Activated CD4-positive, alpha-beta T cell treated with anti-CD3 and anti-CD28 coated beads, Interleukin-2, amount 50 U/mL, for 24 hours (primary cell): ENCODE measurements at regions not wholly inside any gene's neighbourhood (a gene's known extent, or its start where the extent isn't known, plus 50 kb on each side); places are given as distances from the start of the nearest gene placed in this dataset.

Experiments used
- DNase-seq, 2 donors: peaks; one replicate each; pipeline ENCODE4 v3.0.0-alpha.2; 2020; ENCODE audit warnings: low read depth in 1 of 2, low spot score in 1 of 2

DNA sequence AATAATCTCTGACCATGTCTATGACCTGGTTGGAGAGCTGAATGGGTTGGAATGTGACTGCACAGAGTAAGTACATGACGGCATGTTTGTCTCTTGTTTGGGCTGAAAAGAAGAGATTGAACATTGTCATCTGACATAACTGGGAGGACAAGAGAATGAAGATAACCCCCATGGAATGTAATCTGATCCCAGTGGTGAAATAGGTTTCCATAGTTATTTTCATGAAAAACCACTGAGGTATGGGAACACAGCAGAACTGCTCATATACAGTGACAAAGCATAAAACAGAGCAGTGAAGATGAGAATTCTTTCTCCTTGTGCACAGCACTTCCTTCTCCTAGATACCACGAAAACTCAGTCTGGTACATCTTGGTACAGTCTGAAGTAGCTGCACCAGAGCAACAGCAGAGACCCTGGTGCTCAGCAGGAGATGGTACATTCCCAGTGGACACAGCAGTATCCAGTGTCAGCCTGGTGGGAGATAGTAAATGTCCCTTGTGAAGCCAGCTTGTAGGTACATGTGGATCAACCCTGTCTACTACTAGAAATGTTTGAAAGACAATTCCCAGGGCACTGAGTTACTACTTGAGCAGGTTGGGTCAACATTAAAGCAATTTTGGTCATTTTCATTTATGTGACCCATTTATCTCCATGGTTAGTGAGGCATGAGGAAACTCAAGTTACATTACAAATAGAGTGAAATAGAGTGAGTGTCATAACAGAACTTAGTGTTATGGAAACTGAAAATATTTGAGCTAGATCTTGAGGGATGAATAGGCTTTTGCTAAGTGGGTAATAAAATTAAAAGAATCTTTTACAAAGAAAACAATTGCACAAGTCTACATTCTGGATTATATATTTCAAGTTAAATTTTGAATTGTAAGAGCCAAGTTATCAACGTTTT lies 178.3 kb downstream of the SUCNR1 start:
- no peak for DNase-seq

DNA sequence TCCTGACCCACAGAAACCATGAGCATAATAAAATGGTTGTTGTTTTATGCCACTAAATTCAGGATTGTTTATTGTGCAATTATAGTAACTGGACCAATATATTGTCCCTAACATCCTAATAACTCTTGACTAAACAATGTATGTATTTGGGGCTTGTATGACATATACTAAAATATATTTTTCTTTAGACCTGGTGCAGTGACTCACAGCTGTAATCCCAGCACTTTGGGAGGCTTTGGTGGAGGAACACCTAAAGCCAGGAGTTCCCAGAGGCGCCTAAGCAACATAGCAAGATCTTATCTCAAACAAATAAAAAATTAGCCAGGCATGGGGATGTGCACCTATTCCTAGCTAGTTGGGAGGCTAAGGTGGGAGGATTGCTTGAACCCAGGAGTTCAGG lies 180.4 kb downstream of the SUCNR1 start:
- no peak for DNase-seq

DNA sequence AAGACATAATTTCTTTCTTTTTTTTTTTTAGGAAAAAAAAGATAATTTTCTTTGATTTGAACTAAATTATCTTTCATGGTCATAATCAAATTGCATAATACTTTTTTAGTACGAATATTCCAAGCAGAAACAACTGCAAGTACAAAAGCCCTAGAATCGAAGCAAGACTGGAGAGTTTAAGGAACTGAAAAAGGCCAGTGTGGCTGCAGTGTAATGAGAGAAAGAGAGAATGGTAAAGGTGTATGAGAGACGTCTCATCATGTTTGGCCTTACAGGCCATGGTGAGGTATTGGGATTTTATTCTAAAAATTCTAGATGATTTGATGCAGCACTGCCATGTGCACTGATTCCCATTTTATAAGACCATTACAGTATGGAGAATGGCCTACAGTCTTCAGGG lies 180.9 kb downstream of the SUCNR1 start:
- DNase-seq, result no peak

DNA sequence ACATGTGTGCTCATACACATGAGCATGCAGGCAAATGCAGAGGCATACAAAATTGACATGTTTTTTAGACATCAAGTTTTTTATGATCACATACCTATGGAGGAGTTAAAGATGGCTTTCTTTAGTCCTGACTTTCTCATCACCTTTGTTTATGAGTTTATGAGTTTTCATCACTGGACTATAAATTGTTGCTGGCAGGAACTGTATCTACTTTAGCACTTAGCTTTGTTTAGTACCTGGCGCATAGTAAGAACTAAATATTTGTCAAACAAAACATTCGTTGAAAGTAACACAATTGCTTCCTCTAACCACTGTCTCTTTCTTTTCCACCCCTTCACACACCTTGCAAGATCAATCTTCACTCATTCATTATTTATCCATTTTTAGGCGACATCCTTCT lies 182.6 kb downstream of the SUCNR1 start:
- DNase-seq, result no peak

DNA sequence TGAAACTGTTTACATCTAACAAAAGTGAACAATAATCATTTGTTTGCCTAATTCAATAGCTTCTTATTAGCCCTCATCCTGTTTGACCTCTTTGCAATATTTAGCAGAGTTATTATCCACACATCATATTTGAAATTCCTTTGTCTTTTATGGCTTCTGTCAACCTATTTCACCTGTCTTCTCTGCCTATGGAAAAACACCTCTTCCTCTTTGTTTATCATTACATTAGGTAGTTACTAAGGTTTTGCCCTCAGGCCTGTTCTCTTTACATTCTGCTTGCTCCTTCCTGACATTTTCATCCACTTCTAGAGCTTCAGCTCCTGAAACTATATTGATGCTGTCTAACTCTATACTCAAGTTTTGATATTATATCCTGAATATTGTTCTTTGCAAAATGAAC lies 183.0 kb downstream of the SUCNR1 start:
- no peak for DNase-seq

DNA sequence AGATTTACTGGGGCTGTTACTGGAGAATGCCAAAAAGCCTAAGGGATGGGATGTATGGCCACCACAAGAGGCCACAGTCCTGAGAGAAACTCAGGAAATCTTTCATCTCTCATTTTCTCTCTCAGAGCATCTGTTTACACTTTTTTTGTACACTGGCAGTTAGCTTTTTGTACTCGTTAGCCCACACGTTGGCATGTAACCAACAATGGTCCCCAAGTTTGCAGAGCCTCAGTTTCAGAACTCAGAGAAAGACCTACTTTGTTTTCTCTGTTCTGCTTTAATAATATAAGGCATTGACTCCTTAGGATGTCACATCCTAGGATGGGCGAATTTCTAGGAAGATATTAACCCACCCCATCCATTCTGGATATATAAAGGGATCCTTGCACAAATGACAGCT lies 183.5 kb downstream of the SUCNR1 start:
- no peak for DNase-seq

DNA sequence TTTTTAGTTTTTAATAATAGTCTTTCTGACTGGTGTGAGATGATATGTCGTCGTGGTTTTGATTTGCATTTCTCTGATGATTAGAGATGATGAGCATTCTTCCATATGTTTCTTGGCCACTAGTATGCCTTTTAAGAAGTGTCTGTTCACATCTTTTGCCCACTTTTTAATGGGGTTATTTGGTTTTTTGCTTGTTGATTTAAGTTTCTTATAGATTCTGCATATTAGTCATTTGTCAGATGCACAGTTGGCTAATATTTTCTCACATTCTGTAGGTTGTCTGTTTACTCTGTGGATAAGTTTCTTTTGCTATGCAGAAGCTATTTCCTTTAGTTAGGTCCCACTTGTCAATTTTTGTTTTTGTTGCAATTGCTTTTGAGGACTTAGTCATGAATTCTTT lies 185.4 kb downstream of the SUCNR1 start:
- no peak for DNase-seq

DNA sequence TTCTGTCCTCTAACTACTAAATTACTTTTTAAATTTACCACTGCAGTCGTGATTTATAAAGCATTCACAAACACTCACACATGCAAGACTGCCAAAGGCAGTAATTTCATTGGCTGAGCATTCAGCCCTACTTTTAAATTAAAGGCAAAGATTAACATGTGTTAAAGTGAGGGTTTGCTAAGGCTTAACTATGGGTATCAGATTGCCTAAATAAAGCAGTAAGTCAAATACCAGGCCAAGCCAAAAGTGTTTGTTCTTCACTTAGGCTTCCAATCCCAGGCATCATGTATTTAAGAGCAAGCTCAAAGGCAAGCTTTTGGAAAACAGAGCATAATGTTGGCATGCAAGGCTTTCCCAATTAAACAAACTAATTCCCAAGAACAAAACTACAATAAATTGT lies 187.3 kb downstream of the SUCNR1 start:
- DNase-seq, result no peak

DNA sequence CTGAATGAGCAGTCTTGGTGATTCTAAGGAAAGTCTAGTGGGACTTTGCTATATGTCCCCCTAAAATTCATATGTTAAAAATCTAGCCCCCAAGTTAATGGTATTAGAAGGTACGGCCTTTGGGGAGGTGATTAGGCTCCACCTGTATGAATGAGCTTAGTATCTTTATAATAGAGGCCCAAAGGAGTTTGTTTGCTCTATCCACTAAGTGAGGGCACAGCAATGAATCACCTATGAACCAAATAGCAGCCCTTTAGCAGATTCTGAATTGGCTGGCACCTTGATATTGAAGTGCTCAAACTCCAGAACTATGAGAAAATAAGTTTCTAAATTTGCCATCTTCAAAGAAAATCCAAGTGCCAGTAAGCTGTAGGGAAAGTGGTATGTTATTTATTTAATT lies 187.9 kb downstream of the SUCNR1 start:
- DNase-seq, result no peak

DNA sequence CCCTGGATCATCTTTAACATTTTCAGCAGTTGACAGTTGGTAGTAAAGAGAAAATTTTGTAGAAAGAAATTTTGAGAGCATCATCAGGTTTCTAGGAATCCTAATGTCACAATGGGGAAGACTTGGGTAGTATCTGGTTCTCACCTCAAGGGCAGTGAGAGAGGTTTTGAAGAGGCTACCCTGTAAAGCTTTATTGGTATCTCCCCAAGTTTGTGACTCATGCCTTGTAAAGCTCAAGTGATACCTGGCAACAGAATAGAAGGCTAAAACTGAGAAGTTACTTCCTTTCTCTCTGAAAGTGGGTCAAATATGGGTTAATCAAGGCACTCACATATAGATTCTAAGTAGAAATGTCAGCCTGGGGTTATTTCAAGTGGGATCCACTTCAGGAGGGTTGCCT lies 196.4 kb downstream of the SUCNR1 start:
- DNase-seq, result no peak

DNA sequence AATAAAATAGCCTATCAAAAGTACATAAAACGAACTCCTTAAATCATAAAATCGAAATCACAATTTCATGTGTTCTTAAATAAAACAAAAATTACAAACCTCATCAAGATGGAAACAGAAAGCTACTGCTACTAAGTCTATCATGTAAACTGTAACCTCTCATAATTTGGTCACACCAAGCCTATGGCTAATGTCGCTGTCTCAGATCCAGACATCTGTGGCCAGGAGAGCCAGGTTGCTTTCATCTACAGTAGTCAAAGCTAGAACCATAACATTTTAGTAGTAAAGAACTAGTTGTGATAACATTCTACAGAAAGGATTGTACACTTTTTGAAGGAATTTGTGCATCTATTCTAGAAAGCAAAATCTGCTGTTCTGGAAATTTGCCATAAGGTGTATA lies 197.4 kb upstream of the MBNL1 start:
- no peak for DNase-seq

DNA sequence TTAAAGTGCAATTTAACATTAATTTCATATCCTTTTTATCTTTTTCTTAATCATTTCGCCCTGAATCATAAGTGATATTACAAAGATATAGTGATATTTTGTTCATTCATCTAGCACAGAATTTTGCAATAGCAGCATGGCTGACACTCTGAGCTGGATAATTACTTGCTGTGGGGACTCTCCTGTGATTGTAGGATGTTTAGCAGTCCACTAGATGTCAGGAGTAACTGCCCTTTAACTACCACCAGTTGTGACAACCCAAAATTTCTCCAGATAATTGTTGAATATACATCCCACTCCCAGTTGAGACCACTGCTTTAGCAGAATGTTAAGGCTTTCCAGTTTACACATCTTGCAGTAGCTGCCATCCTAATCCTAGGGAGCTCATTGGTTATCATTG lies 196.8 kb upstream of the MBNL1 start:
- DNase-seq, result peak in 1 of 2 donors; percentile 2

DNA sequence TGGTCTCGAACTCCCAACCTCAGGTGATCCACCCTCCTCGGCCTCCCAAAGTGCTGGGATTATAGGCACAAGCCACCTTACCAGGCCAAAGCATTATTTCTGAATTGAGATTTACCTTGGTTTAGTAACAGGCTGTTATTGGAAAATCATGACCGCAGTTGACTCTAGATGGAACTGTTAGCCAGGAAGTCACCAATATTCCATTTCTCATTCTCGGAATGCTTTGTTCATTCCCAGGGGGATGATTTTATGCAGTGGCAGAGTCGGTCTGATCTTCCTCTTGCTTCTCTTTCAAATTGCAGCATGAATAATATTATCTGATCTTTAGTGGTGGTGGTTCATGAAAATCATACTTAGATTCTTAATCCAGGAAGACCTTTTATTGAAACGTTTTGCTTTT lies 195.5 kb upstream of the MBNL1 start:
- no peak for DNase-seq

DNA sequence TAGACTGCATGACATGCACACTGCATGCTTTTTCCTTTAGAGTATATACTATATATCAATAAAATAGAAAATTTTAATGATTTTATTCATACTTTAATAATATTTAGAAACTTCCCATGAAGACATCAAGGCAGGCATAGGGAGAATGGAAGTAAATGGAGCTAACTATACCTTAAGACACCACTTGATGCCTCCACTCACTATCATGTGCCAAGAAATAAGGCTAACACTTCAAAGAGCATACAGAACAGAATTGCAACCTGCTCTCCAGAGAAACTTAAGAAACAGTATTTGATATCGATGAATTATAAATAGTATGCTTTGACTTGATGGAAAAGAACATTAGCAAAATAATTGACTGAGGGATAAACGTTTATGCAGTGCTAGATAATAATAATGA lies 192.6 kb upstream of the MBNL1 start:
- no peak for DNase-seq

DNA sequence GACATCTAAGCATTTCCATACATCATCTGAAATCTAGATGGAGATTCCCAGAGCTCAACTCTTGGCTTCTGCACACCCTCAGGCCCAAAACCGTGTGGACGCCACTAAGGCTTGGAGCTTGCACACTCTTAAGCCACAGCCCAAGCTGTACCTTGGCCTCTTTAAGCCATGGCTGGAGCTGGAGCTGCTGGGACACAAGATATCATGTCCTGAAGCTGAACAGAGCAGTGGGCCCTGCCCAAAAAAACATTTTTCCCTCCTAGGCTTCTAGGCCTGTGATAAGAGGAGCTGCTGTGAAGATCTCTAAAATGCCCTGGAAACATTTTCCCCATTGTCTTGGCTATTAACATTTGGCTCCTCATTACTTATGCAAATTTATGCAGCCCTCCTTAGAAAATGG lies 188.7 kb upstream of the MBNL1 start:
- no peak for DNase-seq

DNA sequence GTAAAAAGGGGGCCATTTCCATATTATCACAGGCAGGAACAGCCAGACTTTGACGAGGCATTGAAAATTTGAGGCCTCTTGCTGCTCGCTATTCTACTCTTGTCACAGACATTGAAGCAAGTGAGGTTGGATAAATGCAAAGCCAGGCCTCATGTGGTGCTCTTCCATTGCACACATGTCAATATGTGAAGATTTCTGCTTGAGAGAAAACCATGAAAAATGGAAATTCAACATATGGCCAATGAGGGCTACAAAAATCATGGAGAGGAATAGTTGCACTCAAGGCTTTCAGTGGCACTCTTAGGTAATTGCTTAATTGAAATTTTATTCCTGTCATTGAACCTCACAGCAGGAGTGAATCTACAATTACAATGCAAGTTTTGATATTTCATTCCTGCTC lies 185.6 kb upstream of the MBNL1 start:
- no peak for DNase-seq

DNA sequence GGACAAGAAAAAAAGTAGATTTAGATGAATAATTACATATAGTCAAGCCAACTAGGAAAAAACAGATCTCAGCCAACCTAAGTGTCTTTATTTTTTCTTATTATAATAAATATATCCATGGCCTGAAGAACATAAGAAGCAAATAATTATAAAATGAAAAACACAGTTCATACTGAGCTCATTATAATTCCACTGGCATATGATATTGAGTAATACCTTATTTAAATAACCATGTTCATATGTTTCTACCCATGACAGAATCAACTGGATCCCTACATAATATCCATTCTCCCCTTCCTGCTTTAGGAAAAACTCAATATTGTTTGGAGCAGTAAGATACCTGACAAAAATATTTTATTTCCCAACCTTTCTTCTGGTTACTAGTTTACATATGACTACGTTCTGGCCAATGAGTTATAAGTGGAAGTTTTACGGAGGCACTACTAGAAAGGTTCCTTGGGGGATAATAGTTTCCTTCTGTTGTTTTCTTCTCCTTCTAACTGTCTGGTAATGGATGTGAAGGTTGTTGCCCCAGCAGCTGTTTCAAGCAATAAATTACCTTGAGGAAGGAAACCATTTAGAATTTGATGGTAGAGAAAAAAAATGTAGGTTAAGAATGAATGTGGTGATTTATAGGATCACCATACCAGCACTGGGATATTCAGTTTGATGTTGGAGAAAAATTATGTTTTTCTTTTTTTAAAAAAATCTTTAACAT lies 184.1 kb upstream of the MBNL1 start:
- no peak for DNase-seq

DNA sequence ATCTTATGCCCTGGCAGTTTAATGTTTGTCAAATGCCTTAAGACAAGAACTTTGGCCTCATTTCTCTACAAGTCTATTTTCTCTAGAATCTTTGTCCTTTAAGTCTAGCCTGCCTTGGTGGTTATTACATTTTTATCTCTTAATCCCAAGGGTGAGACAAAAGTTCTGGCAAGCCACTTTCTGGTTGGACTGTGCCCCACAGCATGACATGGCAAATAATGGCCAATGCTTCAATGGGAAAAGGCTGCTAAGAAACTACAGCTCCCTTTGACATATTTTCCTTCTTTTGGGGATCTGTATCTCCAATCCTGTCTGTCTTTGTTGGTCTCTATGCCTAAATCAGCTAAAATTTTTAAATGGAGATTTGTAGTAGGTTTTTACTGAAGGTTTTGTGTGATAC lies 181.6 kb upstream of the MBNL1 start:
- DNase-seq, result no peak

DNA sequence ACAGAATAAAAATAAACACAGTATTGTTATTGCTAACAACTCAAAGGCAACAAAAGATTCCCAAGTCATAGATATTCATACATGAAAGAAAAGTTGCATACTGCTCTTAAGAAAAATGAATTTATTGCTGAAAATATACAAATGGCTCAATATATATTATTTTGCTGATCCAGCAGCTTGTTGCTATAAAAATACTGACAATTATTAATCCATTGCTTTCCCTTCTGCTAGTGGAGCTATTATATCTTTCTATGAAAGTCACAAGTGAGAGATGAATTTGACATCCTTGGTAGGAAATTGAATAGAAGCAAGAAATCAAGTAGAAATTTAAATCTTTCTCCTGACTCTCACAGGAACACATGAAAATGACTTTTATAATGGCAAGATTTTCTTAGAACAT lies 179.2 kb upstream of the MBNL1 start:
- no peak for DNase-seq

DNA sequence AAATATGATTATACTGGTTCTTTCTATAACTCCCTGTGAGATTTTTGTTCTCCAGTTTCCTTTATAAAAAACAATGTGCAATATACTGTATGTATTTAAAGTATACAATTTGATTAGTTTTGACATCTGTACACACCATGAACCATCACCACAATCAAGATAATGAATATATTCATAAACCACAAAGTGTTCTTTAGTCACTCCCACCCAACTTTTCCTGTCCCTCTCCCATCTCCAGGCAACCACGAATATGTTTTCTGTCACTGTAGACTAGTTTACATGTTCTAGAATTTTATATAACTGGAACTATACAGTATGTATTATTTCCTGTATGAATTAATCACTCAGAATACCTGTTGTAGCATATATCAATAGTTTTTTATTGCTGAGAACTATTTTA lies 177.0 kb upstream of the MBNL1 start:
- no peak for DNase-seq

DNA sequence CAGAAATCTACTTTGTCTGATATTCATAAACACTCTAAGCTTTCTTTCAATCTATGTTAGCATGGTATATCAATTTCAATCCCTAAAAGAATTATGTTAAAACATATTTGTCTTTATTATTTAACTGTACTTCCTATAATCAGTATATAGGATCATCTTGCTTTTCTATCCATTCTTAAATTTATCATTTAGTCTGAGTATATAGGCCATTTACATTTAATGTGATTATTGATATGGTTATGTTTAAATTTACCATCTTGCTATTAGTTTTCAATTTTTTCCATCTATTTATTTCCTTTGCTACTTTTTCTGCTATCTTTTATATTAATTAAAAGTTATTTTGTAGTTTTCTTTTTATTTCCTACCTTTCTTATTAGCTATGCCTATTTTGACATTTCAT lies 174.8 kb upstream of the MBNL1 start:
- no peak for DNase-seq

DNA sequence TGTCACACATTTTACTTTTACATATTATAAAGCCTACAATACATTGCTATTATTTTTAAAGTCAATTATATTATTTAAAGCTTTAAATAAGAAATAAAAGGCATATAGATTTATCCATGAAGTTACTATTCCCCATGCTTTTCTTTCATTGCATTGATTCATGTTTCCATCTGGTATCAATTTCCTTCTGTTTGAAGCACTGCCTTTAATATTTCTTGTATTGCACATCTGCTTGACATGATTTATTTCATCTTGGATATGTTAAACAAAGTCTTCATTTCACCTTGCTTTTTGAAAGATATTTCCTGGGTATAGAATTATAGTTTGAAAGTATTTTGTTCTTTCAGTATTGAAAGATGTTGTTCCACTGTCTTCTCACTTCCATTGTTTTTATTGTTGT lies 174.3 kb upstream of the MBNL1 start:
- DNase-seq, result no peak

DNA sequence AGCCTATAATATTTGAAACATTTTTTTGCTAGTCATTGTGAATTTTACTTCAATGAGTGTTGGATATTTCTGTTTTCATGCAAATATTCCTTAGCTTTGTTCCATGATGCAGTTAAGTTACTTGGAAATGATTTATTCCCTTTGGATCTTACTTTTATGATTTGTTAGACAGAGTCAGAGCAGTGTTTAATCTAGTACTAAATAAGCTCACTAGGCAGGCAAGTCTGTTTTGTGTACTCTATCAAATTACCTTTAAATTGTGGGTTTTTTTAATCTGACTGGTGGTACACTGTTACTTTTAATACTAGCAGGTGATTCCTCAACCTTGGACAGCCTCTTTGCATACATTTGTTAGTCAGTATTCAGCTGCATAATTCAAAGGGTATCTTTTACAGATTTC lies 173.3 kb upstream of the MBNL1 start:
- no peak for DNase-seq
